ENCODE measurements at regions not wholly inside any gene's neighbourhood (a gene's known extent, or its start where the extent isn't known, plus 50 kb on each side); places are given as distances from the start of the nearest gene placed in this dataset.
A peak's percentile ranks its signal among the peaks of the same experiment; 100 is the strongest.

DNA sequence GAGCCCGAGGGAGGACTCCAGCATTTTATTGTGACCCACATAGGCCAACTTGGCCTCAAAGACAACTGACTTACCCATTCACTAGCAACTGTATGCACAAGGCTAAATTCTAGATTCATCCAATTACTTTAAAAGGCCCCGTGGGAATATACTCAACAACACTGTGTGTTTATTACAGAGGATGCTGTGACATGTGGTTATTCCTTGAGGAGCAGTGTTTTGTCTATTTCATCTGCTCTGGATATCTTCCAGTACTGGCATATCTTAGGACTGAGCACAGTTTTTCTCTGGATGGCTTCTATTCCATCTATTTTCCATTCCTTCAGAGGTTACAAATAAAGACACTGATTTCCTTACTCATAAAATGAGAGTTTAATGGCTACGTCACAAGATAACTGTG lies 87.2 kb upstream of the KRAS start:
- no peaks in the 10 kb centered on the region for H3K9me3 ChIP-seq
- no peaks in the 10 kb centered on the region for H3K36me3 ChIP-seq
- DNase-seq, result no peak
- no peak overlapping the region for H3K27ac ChIP-seq
- H3K4me3 ChIP-seq, result no peak overlapping the region
- no peaks in the 10 kb centered on the region for H3K27me3 ChIP-seq
- no peaks in the 10 kb centered on the region for H3K4me1 ChIP-seq
- TF ChIP-seq, protein P1, sequence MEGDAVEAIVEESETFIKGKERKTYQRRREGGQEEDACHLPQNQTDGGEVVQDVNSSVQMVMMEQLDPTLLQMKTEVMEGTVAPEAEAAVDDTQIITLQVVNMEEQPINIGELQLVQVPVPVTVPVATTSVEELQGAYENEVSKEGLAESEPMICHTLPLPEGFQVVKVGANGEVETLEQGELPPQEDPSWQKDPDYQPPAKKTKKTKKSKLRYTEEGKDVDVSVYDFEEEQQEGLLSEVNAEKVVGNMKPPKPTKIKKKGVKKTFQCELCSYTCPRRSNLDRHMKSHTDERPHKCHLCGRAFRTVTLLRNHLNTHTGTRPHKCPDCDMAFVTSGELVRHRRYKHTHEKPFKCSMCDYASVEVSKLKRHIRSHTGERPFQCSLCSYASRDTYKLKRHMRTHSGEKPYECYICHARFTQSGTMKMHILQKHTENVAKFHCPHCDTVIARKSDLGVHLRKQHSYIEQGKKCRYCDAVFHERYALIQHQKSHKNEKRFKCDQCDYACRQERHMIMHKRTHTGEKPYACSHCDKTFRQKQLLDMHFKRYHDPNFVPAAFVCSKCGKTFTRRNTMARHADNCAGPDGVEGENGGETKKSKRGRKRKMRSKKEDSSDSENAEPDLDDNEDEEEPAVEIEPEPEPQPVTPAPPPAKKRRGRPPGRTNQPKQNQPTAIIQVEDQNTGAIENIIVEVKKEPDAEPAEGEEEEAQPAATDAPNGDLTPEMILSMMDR (IDR thresholded peaks at IDR 0.05), result no peak
- TF ChIP-seq POLR2A (IDR thresholded peaks at IDR 0.05), result no peak

- Histone ChIP-seq H3K36me3 (no peaks in the 10 kb centered on the region), H3K4me3 (no peak overlapping the region), H3K27me3 (no peaks in the 10 kb centered on the region), H3K4me1 (no peaks in the 10 kb centered on the region), H3K27ac (no peak overlapping the region), H3K9me3 (no peaks in the 10 kb centered on the region)
- no peak for TF ChIP-seq POLR2A (IDR thresholded peaks at IDR 0.05)
- TF ChIP-seq, protein P1 (IDR thresholded peaks at IDR 0.05), result no peak
- DNase-seq, result no peak
Measured at GRCh38 chr12:25332143-25332542, 81.4 kb upstream of the KRAS start.

DNA sequence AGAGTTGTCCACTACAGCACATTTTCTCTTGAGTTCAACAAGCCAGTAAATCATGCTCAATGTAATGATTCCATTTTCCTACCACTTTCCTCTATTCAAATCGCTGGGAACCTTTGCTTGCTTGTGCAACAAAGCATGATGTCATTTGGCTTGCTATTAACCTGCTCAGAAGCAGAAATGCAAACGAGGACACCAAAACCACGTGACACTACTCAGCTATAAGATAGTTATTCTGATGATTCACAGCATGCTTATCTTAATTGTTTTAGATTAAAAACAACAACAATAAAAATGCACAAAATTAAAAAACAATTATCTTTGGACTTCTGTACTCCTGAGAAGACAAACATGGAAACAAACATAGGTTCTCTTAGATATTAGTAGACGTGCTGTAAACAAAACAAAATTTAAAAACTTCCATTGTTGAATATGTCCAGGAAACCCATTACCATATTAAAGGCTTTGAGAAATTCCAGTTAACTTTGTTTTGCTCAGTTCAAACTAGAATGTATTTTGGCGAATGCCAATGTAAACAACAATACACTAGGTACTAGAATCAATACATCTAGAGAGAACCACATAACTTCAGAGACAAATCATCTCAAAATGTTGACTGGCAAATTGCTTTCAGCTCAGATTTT lies 77.5 kb upstream of the KRAS start:
- TF ChIP-seq, protein P1 (IDR thresholded peaks at IDR 0.05), result no peak
- H3K4me1 ChIP-seq, result no peaks in the 10 kb centered on the region
- no peak overlapping the region for H3K27ac ChIP-seq
- H3K4me3 ChIP-seq, result no peak overlapping the region
- peak in 1 of 3 donors; percentile 54 for DNase-seq
- H3K27me3 ChIP-seq, result no peaks in the 10 kb centered on the region
- H3K36me3 ChIP-seq, result no peaks in the 10 kb centered on the region
- no peaks in the 10 kb centered on the region for H3K9me3 ChIP-seq

DNA sequence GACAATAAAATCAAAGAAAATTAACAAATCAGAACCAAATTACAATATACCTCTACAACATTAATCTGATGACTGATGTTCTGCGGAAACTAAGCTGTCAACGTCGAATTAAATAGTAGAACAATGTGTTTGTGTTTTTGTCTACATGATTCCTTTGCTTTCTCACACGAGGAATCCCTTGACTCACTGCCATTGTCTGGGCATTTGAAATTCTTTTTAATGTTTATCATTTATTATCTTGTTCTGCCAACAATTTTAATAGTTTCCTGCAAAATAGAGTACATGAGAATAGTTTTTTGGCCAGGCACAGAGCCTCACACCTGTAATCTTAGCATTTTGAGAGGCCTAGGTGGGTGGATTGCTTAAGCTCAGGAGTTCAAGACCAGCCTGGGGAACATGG lies 76.6 kb upstream of the KRAS start:
- Histone ChIP-seq H3K36me3 (no peaks in the 10 kb centered on the region), H3K27me3 (no peaks in the 10 kb centered on the region), H3K9me3 (no peaks in the 10 kb centered on the region), H3K27ac (no peak overlapping the region), H3K4me3 (no peak overlapping the region), H3K4me1 (no peaks in the 10 kb centered on the region)
- DNase-seq, result no peak
- TF ChIP-seq, protein P1 (IDR thresholded peaks at IDR 0.05), result no peak
- no peak for TF ChIP-seq POLR2A (IDR thresholded peaks at IDR 0.05)

- no peak for DNase-seq
- no peaks in the 10 kb centered on the region for H3K27me3 ChIP-seq
- H3K4me3 ChIP-seq, result no peak overlapping the region
- no peaks in the 10 kb centered on the region for H3K4me1 ChIP-seq
- no peaks in the 10 kb centered on the region for H3K36me3 ChIP-seq
- no peak overlapping the region for H3K27ac ChIP-seq
- TF ChIP-seq POLR2A (IDR thresholded peaks at IDR 0.05), result no peak
- TF ChIP-seq, protein P1 (IDR thresholded peaks at IDR 0.05), result no peak
- no peaks in the 10 kb centered on the region for H3K9me3 ChIP-seq
Measured at GRCh38 chr12:25326326-25326725, 75.6 kb upstream of the KRAS start.

DNA sequence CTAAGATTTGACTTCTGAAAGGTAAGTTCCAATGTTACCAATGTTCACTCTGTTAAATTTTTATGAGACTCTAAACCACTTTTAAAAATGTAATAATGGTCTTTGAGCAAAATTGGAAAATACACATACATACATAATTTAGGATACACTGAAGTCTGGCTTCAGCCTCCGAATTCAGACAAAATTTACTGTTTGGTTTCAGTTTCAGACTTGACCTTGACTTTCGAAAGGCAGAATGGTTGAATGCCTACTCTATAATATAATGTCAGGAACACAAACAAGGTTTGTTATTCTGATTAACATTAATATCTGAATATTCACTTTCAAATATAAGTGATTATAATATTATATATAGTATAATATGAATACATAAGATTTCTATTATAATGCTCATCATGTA lies 74.1 kb upstream of the KRAS start:
- no peak for DNase-seq

More for the DNA sequence above, 74.1 kb upstream of the KRAS start:
- H3K27ac ChIP-seq, result no peak overlapping the region
- no peaks in the 10 kb centered on the region for H3K36me3 ChIP-seq
- no peaks in the 10 kb centered on the region for H3K27me3 ChIP-seq
- no peak overlapping the region for H3K4me3 ChIP-seq
- H3K9me3 ChIP-seq, result no peaks in the 10 kb centered on the region
- H3K4me1 ChIP-seq, result no peaks in the 10 kb centered on the region
- TF ChIP-seq, protein P1 (IDR thresholded peaks at IDR 0.05), result no peak
- TF ChIP-seq POLR2A (IDR thresholded peaks at IDR 0.05), result no peak
